Keratinocyte (primary cell): ENCODE measurements at regions not wholly inside any gene's neighbourhood (a gene's known extent, or its start where the extent isn't known, plus 50 kb on each side); places are given as distances from the start of the nearest gene placed in this dataset.

Experiments
- DNase-seq: peaks from one replicate; pipeline ENCODE4 v3.0.0-alpha.2; 2011; ENCODE audit warnings: low read depth, missing footprints, low spot score
- FAIRE-seq: peaks from 2 replicates; lab custom pipeline; 2011; peaks lifted over from hg19 to GRCh38; lab: Jason Lieb, UNC
- H2AFZ ChIP-seq: 2 replicates; pipeline ENCODE4 v1.6.0; 2012; ENCODE audit warnings: low read length, control low read depth, inconsistent platforms; ENCODE audit not compliant: control insufficient read depth
- H3K27ac ChIP-seq: 2 replicates; pipeline ENCODE4 v1.5.1; 2011; ENCODE audit warnings: low read length; ENCODE audit not compliant: control insufficient read depth, insufficient read depth
- H3K27me3 ChIP-seq: 3 replicates; pipeline ENCODE4 v1.6.0; 2011; ENCODE audit warnings: low read length; ENCODE audit not compliant: control insufficient read depth, insufficient read depth; ENCODE audit errors: extremely low read depth
- H3K36me3 ChIP-seq, 2 experiments: 2 replicates in 1 of 2; 3 replicates in 1 of 2; pipeline ENCODE4 v1.5.1; 2011; ENCODE audit warnings: low read length in 2 of 2, mild to moderate bottlenecking in 1 of 2; ENCODE audit not compliant: control insufficient read depth in 2 of 2, insufficient read depth in 2 of 2; ENCODE audit errors: extremely low read depth in 1 of 2
- H3K4me1 ChIP-seq: 3 replicates; pipeline ENCODE4 v1.5.1; 2011; ENCODE audit warnings: low read length; ENCODE audit not compliant: control insufficient read depth, insufficient read depth; ENCODE audit errors: extremely low read depth
- H3K4me2 ChIP-seq: 3 replicates; pipeline ENCODE4 v1.6.0; 2011; ENCODE audit warnings: low read depth, low read length; ENCODE audit not compliant: control insufficient read depth, insufficient read depth; ENCODE audit errors: extremely low read depth
- H3K4me3 ChIP-seq, 3 experiments: fragments of 200-600 bp in 1 of 3; sonication (generic) in 1 of 3; 2 replicates in 2 of 3; 3 replicates in 1 of 3; pipeline ENCODE4 v1.5.1; 2011 to 2016; ENCODE audit warnings: low read length in 3 of 3, mild to moderate bottlenecking in 3 of 3, control low read depth in 2 of 3, inconsistent platforms in 1 of 3, low read depth in 1 of 3, mixed read lengths in 1 of 3, mixed run types in 1 of 3, moderate library complexity in 1 of 3; ENCODE audit not compliant: control insufficient read depth in 2 of 3, insufficient read depth in 2 of 3; ENCODE audit errors: extremely low read depth in 1 of 3
- H3K79me2 ChIP-seq: 2 replicates; pipeline ENCODE4 v1.6.0; 2012; ENCODE audit warnings: low read length; ENCODE audit not compliant: control insufficient read depth, insufficient read depth
- H3K9ac ChIP-seq: 3 replicates; pipeline ENCODE4 v1.6.0; 2011; ENCODE audit warnings: low read length; ENCODE audit not compliant: control insufficient read depth, insufficient read depth; ENCODE audit errors: extremely low read depth
- H3K9me1 ChIP-seq: 3 replicates; pipeline ENCODE4 v1.6.0; 2011; ENCODE audit warnings: low read length; ENCODE audit not compliant: control insufficient read depth, insufficient read depth; ENCODE audit errors: extremely low read depth
- H3K9me3 ChIP-seq: 2 replicates; pipeline ENCODE4 v1.5.1; 2012; ENCODE audit warnings: low read depth, low read length; ENCODE audit not compliant: control insufficient read depth
- H4K20me1 ChIP-seq: 3 replicates; pipeline ENCODE4 v1.6.0; 2011; ENCODE audit warnings: low read length; ENCODE audit not compliant: control insufficient read depth, insufficient read depth; ENCODE audit errors: extremely low read depth
- EZH2 ChIP-seq: IDR thresholded peaks from one replicate; pipeline ENCODE4 v1.6.1; 2012; ENCODE audit warnings: inconsistent platforms, mild to moderate bottlenecking, low read length, moderate library complexity
- dilution Hi-C: fragments of 300-500 bp; cut with MboI; formaldehyde crosslinking; loops from one replicate; pipeline ENCODE4 v1.7.0; 2020; ENCODE audit warnings: low sequenced_read_pairs; ENCODE audit not compliant: extremely low pct_ligation_motif_present
- TF ChIP-seq, protein P1 (sequence below), 3 experiments: IDR thresholded peaks in 1 of 3; conservative IDR thresholded peaks in 1 of 3; optimal IDR thresholded peaks in 1 of 3; 2 replicates in 2 of 3; 3 replicates in 1 of 3; pipeline versions ENCODE3 to v1.5.1; 2011; ENCODE audit warnings: low read length in 3 of 3, mild to moderate bottlenecking in 3 of 3, moderate library complexity in 2 of 3, control low read depth in 1 of 3, inconsistent platforms in 1 of 3; ENCODE audit not compliant: insufficient read depth in 2 of 3; ENCODE audit errors: extremely low read depth in 1 of 3

- Histone ChIP-seq H3K27ac (no peak overlapping the region), H3K79me2 (no peaks in the 10 kb centered on the region), H3K9me3 (no peaks in the 10 kb centered on the region), H2AFZ (no peak overlapping the region), H3K4me1 (no peaks in the 10 kb centered on the region), H4K20me1 (no peaks in the 10 kb centered on the region), H3K9ac (no peak overlapping the region), H3K36me3 (no peaks in the 10 kb centered on the region), H3K4me3 (no peak overlapping the region), H3K9me1 (no peaks in the 10 kb centered on the region), H3K4me2 (no peak overlapping the region), H3K27me3 (no peaks in the 10 kb centered on the region)
- no peak for FAIRE-seq
- dilution Hi-C loops: no loop called here
- TF ChIP-seq, protein P1, sequence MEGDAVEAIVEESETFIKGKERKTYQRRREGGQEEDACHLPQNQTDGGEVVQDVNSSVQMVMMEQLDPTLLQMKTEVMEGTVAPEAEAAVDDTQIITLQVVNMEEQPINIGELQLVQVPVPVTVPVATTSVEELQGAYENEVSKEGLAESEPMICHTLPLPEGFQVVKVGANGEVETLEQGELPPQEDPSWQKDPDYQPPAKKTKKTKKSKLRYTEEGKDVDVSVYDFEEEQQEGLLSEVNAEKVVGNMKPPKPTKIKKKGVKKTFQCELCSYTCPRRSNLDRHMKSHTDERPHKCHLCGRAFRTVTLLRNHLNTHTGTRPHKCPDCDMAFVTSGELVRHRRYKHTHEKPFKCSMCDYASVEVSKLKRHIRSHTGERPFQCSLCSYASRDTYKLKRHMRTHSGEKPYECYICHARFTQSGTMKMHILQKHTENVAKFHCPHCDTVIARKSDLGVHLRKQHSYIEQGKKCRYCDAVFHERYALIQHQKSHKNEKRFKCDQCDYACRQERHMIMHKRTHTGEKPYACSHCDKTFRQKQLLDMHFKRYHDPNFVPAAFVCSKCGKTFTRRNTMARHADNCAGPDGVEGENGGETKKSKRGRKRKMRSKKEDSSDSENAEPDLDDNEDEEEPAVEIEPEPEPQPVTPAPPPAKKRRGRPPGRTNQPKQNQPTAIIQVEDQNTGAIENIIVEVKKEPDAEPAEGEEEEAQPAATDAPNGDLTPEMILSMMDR (optimal IDR thresholded peaks at IDR 0.05 in 1 of 3, IDR thresholded peaks at IDR 0.05 in 1 of 3, conservative IDR thresholded peaks at IDR 0.05 in 1 of 3; ENCODE audit: extremely low read depth in 1 of 3, insufficient read depth in 2 of 3, low read length in 3 of 3): no peak
- TF ChIP-seq EZH2: no peak
- no peak for DNase-seq
These were observed 224.0 kb upstream of the CNKSR2 start for GRCh38 chrX:21150208-21150607.

GRCh38 chrX:21151051-21151450 is 223.2 kb upstream of the CNKSR2 start:
- TF ChIP-seq EZH2: no peak
- TF ChIP-seq, protein P1 (optimal IDR thresholded peaks at IDR 0.05 in 1 of 3, IDR thresholded peaks at IDR 0.05 in 1 of 3, conservative IDR thresholded peaks at IDR 0.05 in 1 of 3; ENCODE audit: extremely low read depth in 1 of 3, insufficient read depth in 2 of 3, low read length in 3 of 3): no peak
- no peak overlapping the region for H3K27ac ChIP-seq
- no peaks in the 10 kb centered on the region for H3K4me1 ChIP-seq
- H3K36me3 ChIP-seq: no peaks in the 10 kb centered on the region
- no peaks in the 10 kb centered on the region for H3K27me3 ChIP-seq
- no peak for DNase-seq
- dilution Hi-C loops: no loop called here
- H3K9me1 ChIP-seq: no peaks in the 10 kb centered on the region
- no peak overlapping the region for H3K9ac ChIP-seq
- H4K20me1 ChIP-seq: no peaks in the 10 kb centered on the region
- H2AFZ ChIP-seq: no peak overlapping the region
- no peaks in the 10 kb centered on the region for H3K79me2 ChIP-seq
- no peaks in the 10 kb centered on the region for H3K9me3 ChIP-seq
- H3K4me2 ChIP-seq: no peak overlapping the region
- H3K4me3 ChIP-seq: no peak overlapping the region
- no peak for FAIRE-seq
